Neuron (in vitro differentiated cells): ENCODE measurements at regions not wholly inside any gene's neighbourhood (a gene's known extent, or its start where the extent isn't known, plus 50 kb on each side); places are given as distances from the start of the nearest gene placed in this dataset.

Experiments
- H2AFZ ChIP-seq: one replicate; pipeline ENCODE4 v1.6.1; 2013; ENCODE audit warnings: low read depth, mild to moderate bottlenecking, inconsistent platforms, low read length, moderate library complexity
- H3K27me3 ChIP-seq: one replicate; pipeline ENCODE4 v1.6.1; 2013; ENCODE audit warnings: low read length; ENCODE audit not compliant: insufficient read depth
- H3K36me3 ChIP-seq: one replicate; pipeline ENCODE4 v1.6.1; 2013; ENCODE audit warnings: low read length; ENCODE audit not compliant: insufficient read depth
- H3K4me1 ChIP-seq: one replicate; pipeline ENCODE4 v1.6.1; 2013; ENCODE audit warnings: low read length; ENCODE audit not compliant: insufficient read depth
- H3K4me3 ChIP-seq: 2 replicates; pipeline ENCODE4 v1.5.1; 2013; ENCODE audit warnings: mild to moderate bottlenecking, low read length, moderate library complexity
- H3K9me3 ChIP-seq: one replicate; pipeline ENCODE4 v1.6.1; 2013; ENCODE audit warnings: low read length

- Histone ChIP-seq H3K36me3 (no peaks in the 10 kb centered on the region), H3K27me3 (no peaks in the 10 kb centered on the region), H2AFZ (no peak overlapping the region), H3K4me1 (no peaks in the 10 kb centered on the region), H3K9me3 (no peaks in the 10 kb centered on the region), H3K4me3 (no peak overlapping the region)
Observed at GRCh38 chr6:9646342-9647070, 768.4 kb downstream of the TFAP2A start.

GRCh38 chr6:9638861-9639260 lies 776.0 kb downstream of the TFAP2A start:
- no peaks in the 10 kb centered on the region for H3K36me3 ChIP-seq
- H3K27me3 ChIP-seq, result no peaks in the 10 kb centered on the region
- H3K4me3 ChIP-seq, result no peak overlapping the region
- no peak overlapping the region for H2AFZ ChIP-seq
- H3K9me3 ChIP-seq, result no peaks in the 10 kb centered on the region
- H3K4me1 ChIP-seq, result no peaks in the 10 kb centered on the region

DNA sequence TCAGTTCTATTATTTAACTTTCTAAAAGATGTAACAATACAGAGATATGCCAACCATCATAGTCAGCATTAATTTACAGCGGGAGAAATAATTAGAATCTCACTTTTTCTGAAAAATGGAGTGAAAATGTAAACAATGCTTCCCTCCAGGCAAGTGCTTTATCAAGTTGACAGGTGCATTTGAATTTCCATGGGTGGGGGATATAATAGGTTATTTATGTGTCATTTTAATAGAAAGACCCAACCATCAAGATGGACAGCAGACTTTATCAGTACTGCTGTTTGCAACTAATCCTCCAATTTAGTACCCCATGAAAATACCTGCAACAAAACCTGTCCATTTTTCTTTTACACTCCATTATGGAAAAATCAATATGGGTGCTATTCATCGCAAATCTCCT lies 780.1 kb downstream of the TFAP2A start:
- Histone ChIP-seq H3K4me3 (no peak overlapping the region), H3K27me3 (no peaks in the 10 kb centered on the region), H3K36me3 (no peaks in the 10 kb centered on the region), H3K9me3 (no peaks in the 10 kb centered on the region), H3K4me1 (no peaks in the 10 kb centered on the region), H2AFZ (no peak overlapping the region)

GRCh38 chr6:9632026-9632425 lies 782.8 kb downstream of the TFAP2A start:
- no peaks in the 10 kb centered on the region for H3K36me3 ChIP-seq
- no peaks in the 10 kb centered on the region for H3K9me3 ChIP-seq
- H3K4me1 ChIP-seq, result no peaks in the 10 kb centered on the region
- no peak overlapping the region for H3K4me3 ChIP-seq
- no peak overlapping the region for H2AFZ ChIP-seq
- no peaks in the 10 kb centered on the region for H3K27me3 ChIP-seq

DNA sequence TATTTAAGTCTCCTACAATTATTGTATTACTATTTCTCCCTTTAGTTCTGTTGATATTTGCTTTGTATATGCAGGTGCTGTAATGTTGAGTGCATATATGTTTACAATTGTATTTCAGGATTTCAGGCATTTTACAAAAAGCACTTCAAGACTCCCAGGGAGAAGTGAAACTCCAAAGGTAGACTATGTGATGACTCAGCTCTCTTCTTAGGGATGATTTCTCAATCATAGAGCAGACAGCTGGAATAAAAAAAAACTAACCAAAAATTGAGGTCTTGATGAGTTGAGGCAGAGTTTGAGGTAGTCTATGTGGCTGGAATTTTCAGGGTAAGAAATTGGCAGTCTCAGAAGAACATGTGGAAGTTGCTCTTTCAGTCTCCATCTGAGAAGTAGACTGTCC lies 786.1 kb downstream of the TFAP2A start:
- Histone ChIP-seq H2AFZ (no peak overlapping the region), H3K27me3 (no peaks in the 10 kb centered on the region), H3K9me3 (no peaks in the 10 kb centered on the region), H3K4me1 (no peaks in the 10 kb centered on the region), H3K4me3 (no peak overlapping the region), H3K36me3 (no peaks in the 10 kb centered on the region)

GRCh38 chr6:9627916-9628315 lies 787.0 kb downstream of the TFAP2A start:
- no peaks in the 10 kb centered on the region for H3K4me1 ChIP-seq
- no peaks in the 10 kb centered on the region for H3K27me3 ChIP-seq
- H3K4me3 ChIP-seq, result no peak overlapping the region
- no peaks in the 10 kb centered on the region for H3K9me3 ChIP-seq
- H2AFZ ChIP-seq, result no peak overlapping the region
- H3K36me3 ChIP-seq, result no peaks in the 10 kb centered on the region

- Histone ChIP-seq H2AFZ (no peak overlapping the region), H3K4me1 (no peaks in the 10 kb centered on the region), H3K27me3 (no peaks in the 10 kb centered on the region), H3K9me3 (no peaks in the 10 kb centered on the region), H3K4me3 (no peak overlapping the region), H3K36me3 (no peaks in the 10 kb centered on the region)
Observed at GRCh38 chr6:9623985-9624384, 790.9 kb downstream of the TFAP2A start.

DNA sequence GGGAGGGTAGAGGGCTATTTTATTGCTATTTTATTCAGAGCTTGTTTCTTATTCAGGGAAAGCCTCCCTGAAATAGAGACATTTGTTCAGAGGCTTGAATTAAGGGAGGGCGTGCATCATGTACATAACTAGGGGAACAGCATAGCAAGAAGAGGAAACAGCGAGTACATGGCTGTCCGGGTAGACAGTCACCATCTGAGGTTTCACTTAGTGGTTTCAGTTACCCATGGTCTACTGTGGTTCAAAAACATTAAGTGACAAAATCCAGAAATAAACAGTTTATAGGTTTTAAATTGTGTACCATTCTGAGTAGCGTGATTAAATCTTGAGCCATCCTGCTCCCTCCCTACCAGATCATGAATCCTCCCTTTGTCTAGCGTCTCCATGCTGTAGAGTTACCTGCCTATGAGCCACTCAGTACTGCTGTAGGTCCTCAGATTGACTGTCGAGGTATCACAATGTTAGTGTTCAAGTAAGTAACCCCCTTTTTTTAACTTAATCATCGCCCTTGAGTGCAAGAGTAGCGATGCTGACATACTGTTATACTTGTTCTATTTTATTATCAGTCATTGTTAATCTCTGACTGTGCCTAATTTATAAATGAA lies 791.5 kb downstream of the TFAP2A start:
- Histone ChIP-seq H2AFZ (no peak overlapping the region), H3K9me3 (no peaks in the 10 kb centered on the region), H3K4me3 (no peak overlapping the region), H3K27me3 (no peaks in the 10 kb centered on the region), H3K4me1 (no peaks in the 10 kb centered on the region), H3K36me3 (no peaks in the 10 kb centered on the region)

DNA sequence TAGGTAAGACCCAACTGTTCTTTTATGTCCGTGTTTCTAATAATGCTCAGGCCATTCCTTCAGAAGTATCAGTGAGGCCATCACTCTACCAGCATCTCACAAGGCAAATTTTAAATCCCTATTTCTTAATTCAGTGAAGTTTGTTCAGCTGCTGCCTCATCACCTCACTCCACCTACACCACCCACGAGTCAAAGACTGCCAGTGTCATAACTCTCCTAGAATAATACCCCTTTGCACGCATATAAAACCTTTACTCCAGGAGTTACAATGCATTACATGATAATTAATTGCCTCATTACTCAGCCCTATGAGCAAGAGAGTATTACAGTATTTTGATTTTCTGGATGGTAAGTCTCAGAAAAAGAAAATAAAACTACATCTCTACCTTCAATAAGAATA lies 793.6 kb downstream of the TFAP2A start:
- Histone ChIP-seq H3K4me1 (no peaks in the 10 kb centered on the region), H3K9me3 (no peaks in the 10 kb centered on the region), H3K27me3 (no peaks in the 10 kb centered on the region), H3K36me3 (no peaks in the 10 kb centered on the region), H3K4me3 (no peak overlapping the region), H2AFZ (no peak overlapping the region)

- Histone ChIP-seq H3K4me1 (no peaks in the 10 kb centered on the region), H2AFZ (no peak overlapping the region), H3K4me3 (no peak overlapping the region), H3K36me3 (no peaks in the 10 kb centered on the region), H3K27me3 (no peaks in the 10 kb centered on the region), H3K9me3 (no peaks in the 10 kb centered on the region)
Observed at GRCh38 chr6:9620687-9621086, 794.2 kb downstream of the TFAP2A start.

- Histone ChIP-seq H3K36me3 (no peaks in the 10 kb centered on the region), H3K27me3 (no peaks in the 10 kb centered on the region), H2AFZ (no peak overlapping the region), H3K4me3 (no peak overlapping the region), H3K4me1 (no peaks in the 10 kb centered on the region), H3K9me3 (no peaks in the 10 kb centered on the region)
Observed at GRCh38 chr6:9620263-9620662, 794.6 kb downstream of the TFAP2A start.

- Histone ChIP-seq H2AFZ (no peak overlapping the region), H3K27me3 (no peaks in the 10 kb centered on the region), H3K4me1 (no peaks in the 10 kb centered on the region), H3K36me3 (no peaks in the 10 kb centered on the region), H3K9me3 (no peaks in the 10 kb centered on the region), H3K4me3 (no peak overlapping the region)
Observed at GRCh38 chr6:9614778-9615177, 800.1 kb downstream of the TFAP2A start.

- H3K4me1 ChIP-seq, result no peaks in the 10 kb centered on the region
- H3K36me3 ChIP-seq, result no peaks in the 10 kb centered on the region
- no peak overlapping the region for H2AFZ ChIP-seq
- H3K27me3 ChIP-seq, result no peaks in the 10 kb centered on the region
- no peaks in the 10 kb centered on the region for H3K9me3 ChIP-seq
- no peak overlapping the region for H3K4me3 ChIP-seq
Observed at GRCh38 chr6:9612489-9612888, 802.4 kb downstream of the TFAP2A start.
